ENCODE measurements at regions not wholly inside any gene's neighbourhood (a gene's known extent, or its start where the extent isn't known, plus 50 kb on each side); places are given as distances from the start of the nearest gene placed in this dataset.

GRCh38 chr2:4101936-4102335 lies 398.6 kb downstream of the DCDC2C start:
- TF ChIP-seq STAT5B (CRISPR knock-in tag; IDR thresholded peaks at IDR 0.05): no peak
- no peak for TF ChIP-seq ZNF142 (CRISPR knock-in tag; IDR thresholded peaks at IDR 0.05)
- TF ChIP-seq RFXANK (CRISPR knock-in tag; IDR thresholded peaks at IDR 0.05): no peak
- no peak for TF ChIP-seq BRD4 (CRISPR knock-in tag; IDR thresholded peaks at IDR 0.05)
- no peak for TF ChIP-seq HOXA9 (CRISPR knock-in tag; IDR thresholded peaks at IDR 0.05; ENCODE audit: borderline replicate concordance)
- TF ChIP-seq ZNF326 (CRISPR knock-in tag; IDR thresholded peaks at IDR 0.05; ENCODE audit: borderline replicate concordance): no peak
- TF ChIP-seq, protein P1, sequence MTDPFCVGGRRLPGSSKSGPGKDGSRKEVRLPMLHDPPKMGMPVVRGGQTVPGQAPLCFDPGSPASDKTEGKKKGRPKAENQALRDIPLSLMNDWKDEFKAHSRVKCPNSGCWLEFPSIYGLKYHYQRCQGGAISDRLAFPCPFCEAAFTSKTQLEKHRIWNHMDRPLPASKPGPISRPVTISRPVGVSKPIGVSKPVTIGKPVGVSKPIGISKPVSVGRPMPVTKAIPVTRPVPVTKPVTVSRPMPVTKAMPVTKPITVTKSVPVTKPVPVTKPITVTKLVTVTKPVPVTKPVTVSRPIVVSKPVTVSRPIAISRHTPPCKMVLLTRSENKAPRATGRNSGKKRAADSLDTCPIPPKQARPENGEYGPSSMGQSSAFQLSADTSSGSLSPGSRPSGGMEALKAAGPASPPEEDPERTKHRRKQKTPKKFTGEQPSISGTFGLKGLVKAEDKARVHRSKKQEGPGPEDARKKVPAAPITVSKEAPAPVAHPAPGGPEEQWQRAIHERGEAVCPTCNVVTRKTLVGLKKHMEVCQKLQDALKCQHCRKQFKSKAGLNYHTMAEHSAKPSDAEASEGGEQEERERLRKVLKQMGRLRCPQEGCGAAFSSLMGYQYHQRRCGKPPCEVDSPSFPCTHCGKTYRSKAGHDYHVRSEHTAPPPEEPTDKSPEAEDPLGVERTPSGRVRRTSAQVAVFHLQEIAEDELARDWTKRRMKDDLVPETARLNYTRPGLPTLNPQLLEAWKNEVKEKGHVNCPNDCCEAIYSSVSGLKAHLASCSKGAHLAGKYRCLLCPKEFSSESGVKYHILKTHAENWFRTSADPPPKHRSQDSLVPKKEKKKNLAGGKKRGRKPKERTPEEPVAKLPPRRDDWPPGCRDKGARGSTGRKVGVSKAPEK (CRISPR knock-in tag; IDR thresholded peaks at IDR 0.05; ENCODE audit: borderline replicate concordance): no peak
- TF ChIP-seq ZNF253 (CRISPR knock-in tag; IDR thresholded peaks at IDR 0.05; ENCODE audit: borderline replicate concordance): no peak
- no peak for TF ChIP-seq ZNF512 (CRISPR knock-in tag; IDR thresholded peaks at IDR 0.05)
- TF ChIP-seq, protein P2, sequence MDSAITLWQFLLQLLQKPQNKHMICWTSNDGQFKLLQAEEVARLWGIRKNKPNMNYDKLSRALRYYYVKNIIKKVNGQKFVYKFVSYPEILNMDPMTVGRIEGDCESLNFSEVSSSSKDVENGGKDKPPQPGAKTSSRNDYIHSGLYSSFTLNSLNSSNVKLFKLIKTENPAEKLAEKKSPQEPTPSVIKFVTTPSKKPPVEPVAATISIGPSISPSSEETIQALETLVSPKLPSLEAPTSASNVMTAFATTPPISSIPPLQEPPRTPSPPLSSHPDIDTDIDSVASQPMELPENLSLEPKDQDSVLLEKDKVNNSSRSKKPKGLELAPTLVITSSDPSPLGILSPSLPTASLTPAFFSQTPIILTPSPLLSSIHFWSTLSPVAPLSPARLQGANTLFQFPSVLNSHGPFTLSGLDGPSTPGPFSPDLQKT (CRISPR knock-in tag; IDR thresholded peaks at IDR 0.05; ENCODE audit: borderline replicate concordance): no peak
- FAIRE-seq (no peak), DNase-seq (ENCODE audit: low spot score) (no peak), ATAC-seq (no peak)
- CTCF ChIA-PET (ENCODE audit: low intra/inter-chr PET ratio, low total read pairs): no interaction called here
- H2AFZ ChIP-seq (ENCODE audit: low read length): no peak overlapping the region
- H3K4me3 ChIP-seq (replicated peaks in 1 of 3; ENCODE audit: insufficient read depth in 1 of 3, low read depth in 2 of 3, low read length in 3 of 3): no peak overlapping the region
- intact Hi-C loops (cut with micrococcal nuclease; ENCODE audit: unreplicated experiment): no loop called here
- no peaks in the 10 kb centered on the region for H3K4me1 ChIP-seq (ENCODE audit: insufficient read depth, low read length)
- H3K36me3 ChIP-seq (replicated peaks in 1 of 2; ENCODE audit: control insufficient read depth in 1 of 2, insufficient read depth in 2 of 2, low read length in 2 of 2): no peaks in the 10 kb centered on the region
- no TSS peak for BruUV-seq (replicated peaks)
- no peaks in the 10 kb centered on the region for H4K20me1 ChIP-seq (ENCODE audit: insufficient read depth, low read length)
- WGBS (ENCODE audit: low lambda C conversion rate): 42% methylated on average over 2 of the region's 2 CpGs
- H3K27me3 ChIP-seq (ENCODE audit: control insufficient read depth in 1 of 2, insufficient read depth in 2 of 2, low read length in 2 of 2): peaks cover 0 to 4% of the 10 kb centered on the region in 2 experiments; a peak in 3 of 5 replicates
- H3K4me2 ChIP-seq (ENCODE audit: low read depth, low read length): no peak overlapping the region
- no peak overlapping the region for H3K27ac ChIP-seq (ENCODE audit: extremely low read length, insufficient read depth, low read length)
- H3K9ac ChIP-seq (ENCODE audit: insufficient read depth, low read depth, low read length): no peak overlapping the region
- in situ Hi-C loops (cut with HindIII; ENCODE audit: extremely low pct_ligation_motif_present, low pct_unique_long_range_greater_than_20kb): no loop called here
- POLR2A ChIA-PET: no interaction called here
- H3K9me3 ChIP-seq (ENCODE audit: low read length): no peaks in the 10 kb centered on the region
- no peaks in the 10 kb centered on the region for H3K79me2 ChIP-seq (ENCODE audit: insufficient read depth, low read length)
